CD4-positive, alpha-beta T cell treated with Interleukin-2 at 100 ng/mL for 4 hours (primary cell): ENCODE measurements at regions not wholly inside any gene's neighbourhood (a gene's known extent, or its start where the extent isn't known, plus 50 kb on each side); places are given as distances from the start of the nearest gene placed in this dataset.

ENCODE experiments used
- DNase-seq: peaks from one replicate; pipeline ENCODE4 v3.0.0-alpha.2; 2020; ENCODE audit warnings: low spot score

- DNase-seq = no peak
Observed at GRCh38 chr18:10314066-10314465, 140.4 kb upstream of the APCDD1 start.

GRCh38 chr18:10315522-10315921, 138.9 kb upstream of the APCDD1 start:
- DNase-seq = no peak

- DNase-seq = no peak
Observed at GRCh38 chr18:10316778-10317177, 137.7 kb upstream of the APCDD1 start.

DNA sequence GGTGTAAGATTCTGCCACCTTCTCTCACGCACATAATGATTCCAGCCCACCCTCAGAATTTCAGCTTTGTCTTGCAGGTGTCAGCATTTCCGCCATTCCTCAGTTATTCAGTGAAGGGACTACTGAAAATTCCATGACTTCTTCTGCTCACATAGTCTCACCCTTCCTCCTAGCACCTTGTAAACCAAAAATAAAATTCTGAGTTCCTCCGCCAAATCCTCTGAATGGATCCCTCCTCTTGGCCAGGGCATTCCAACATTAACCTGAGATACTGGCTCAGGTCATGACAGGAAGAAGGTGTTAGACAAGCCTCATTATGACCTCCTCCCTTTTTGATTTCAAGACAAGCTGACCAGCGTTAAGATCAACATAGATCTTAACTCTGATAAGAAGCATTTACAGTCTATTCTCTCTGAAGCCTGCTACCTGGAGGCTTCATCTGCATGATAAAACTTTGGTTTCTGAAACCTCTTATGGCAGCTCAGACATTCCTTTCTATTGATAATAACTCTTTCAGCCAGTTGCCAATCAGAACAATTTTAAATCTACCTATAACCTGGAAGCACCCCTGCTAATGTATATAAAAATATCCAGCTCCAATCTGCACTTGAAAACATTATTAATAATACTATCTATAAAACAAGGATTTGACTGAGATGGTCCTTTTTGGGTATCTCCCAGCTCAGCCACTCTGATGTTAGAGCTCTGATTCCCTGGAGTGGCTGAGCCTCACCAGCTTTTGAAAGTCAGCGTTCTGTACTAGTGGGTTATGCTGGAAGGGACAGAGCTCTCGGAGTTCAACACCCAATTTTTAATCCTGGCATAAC, 136.4 kb upstream of the APCDD1 start:
- no peak for DNase-seq

DNA sequence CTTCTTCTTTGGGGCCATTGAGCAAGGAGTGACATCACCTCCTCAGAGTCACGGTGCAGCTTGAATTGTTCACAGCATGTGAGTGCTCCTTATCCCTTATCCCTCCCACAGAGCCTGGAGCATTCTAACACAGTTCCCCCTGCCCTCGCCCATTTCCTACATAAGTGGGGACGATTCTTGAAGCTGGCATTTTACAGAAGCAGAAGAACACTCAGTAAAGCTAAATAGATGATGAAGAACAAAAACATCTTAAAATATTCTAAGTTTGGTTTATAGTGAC, 135.8 kb upstream of the APCDD1 start:
- no peak for DNase-seq

DNA sequence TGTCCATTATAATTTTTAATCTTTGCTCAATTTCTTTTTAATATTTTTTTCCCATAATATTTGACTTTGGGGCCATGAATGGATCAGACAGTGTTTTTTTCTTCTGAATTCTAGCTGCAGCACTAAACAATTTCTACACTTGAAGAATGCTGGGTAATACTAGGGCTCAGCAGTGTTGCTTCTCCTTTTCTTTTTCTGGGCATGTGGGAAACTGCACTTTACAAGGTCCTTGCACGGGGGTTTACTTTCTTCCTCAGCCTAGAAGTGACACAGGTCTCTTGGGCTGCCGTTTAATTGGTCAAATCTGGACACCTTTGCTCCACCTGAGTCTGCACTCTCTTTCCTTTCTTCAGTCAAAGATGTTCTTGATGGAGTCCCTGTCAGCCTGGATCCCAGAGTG, 135.4 kb upstream of the APCDD1 start:
- no peak for DNase-seq

GRCh38 chr18:10319914-10320600, 134.4 kb upstream of the APCDD1 start:
- no peak for DNase-seq

DNA sequence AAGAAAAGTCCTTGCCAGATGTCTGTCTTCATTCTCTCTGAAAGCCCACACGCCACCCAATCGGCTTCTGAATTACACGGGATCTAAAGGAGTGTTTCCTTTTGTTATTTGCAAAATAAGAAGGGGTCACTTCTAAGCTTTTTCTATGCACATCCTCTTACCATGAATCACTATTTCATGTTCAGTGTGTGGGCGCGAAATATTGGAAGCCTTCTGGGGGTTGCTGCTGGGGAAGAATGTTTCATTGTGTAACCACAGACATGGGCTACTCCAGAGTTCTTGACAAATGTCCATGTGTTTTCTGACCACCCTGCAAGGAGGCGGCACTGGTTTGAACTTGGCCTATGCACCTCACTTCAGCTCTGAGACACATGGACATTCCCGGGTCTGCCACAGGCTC, 133.6 kb upstream of the APCDD1 start:
- DNase-seq = no peak

DNA sequence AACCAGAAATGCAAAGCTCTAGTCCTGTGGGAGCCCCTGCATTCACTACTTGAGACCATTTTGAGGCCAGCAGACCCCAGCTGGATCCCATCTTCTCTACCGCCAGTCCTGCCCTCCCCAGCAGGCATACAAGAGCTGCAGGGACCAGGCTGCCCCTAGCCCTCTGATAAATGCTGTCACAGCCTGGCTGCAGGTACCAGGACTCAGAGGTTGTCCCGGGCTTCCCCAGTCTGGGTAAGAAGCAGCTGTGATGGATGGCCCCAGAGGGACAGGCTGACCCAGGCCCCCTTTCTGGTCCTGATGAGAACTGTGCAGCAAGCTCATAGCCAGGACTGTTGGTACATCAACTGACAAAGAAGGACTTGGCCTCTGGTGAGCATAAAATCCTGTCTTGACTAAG, 132.9 kb upstream of the APCDD1 start:
- DNase-seq = no peak

DNA sequence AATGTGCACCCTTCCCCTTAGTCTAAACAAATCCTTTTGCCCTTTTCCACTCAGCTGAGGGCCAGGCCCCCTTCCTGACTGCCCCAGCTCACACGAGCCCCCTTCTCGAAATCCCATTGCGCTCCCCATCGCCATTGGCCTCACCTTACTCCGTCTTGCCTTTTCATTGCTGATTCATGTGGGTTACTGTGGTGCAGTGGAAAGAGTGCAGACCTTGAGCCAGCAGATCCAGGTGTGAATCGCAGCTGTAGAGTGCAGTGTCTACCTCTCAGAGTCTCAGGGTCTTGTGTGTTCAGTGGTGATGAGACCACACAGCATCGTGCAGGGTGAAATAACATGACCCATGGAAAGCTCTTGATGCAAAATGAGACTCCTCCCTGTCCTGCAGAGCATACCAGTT, 132.4 kb upstream of the APCDD1 start:
- no peak for DNase-seq

GRCh38 chr18:10322435-10322834, 132.0 kb upstream of the APCDD1 start:
- no peak for DNase-seq

DNA sequence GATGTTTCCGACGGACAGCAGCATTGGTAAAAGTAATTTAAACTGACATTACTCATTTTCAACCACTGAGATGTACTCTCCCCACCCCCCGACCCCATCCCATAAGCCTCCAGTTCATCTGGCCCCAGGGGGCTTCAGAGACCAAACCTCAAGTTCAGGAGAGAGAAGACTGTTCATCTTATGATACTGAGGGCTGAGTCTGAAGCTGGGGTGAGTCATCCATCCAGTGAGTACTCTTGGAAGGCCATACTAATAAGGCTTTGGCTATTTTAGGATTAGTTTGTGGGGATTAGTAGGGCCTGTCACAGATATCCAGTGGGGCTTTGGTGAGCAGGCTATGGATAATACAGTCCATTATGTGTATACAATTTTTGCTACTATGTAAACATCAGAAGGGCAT, 125.3 kb upstream of the APCDD1 start:
- no peak for DNase-seq

DNA sequence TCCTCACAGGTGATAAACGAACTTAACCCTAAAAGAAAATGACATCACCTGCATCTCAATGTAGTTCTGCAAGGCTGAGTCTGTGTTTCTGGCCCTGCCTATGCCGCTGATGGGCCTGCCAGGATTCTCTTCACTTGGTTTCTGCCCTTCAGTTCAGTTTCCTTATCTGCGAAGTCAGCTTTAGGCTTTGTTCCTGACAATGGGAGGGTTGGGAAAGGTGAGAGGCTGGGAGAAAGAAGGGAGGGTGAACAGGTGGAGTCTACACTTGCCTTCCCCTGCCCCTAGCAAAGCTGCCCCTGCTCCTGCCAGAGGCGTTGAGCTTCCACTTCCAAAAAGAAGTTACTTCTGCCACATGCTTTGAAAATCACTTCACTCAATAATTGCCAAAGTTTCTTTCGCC, 124.0 kb upstream of the APCDD1 start:
- no peak for DNase-seq

- DNase-seq = no peak
Observed at GRCh38 chr18:10332452-10332851, 122.0 kb upstream of the APCDD1 start.

DNA sequence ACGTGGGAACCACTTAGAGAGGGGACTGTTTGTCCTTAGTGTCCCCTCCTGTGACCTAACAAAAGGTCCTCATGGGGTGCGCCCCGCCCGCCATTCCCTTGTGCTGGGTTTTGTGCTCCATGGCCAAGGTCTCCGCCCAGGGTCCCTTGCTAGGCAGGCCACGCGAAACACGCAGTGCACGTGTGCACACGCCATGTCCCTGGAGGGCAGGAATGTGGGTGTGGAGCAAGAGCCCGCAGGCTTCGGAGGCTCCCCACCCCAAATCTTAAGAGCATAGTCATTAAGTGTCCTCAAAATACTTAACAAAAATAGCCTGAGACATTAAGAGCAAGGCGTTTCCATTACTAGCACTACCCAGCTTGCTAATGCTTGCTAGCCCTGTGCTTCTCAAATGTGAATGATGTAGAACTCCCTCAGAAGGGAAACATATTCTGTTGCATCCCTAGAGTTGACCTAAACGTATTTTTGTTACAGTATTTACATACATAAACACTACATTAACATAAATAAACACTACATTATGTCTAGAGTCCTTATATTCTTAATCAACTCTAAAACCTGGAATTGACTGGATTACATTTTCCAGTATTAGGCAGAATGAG, 117.6 kb upstream of the APCDD1 start:
- no peak for DNase-seq

GRCh38 chr18:10340821-10341220, 113.6 kb upstream of the APCDD1 start:
- DNase-seq = no peak

DNA sequence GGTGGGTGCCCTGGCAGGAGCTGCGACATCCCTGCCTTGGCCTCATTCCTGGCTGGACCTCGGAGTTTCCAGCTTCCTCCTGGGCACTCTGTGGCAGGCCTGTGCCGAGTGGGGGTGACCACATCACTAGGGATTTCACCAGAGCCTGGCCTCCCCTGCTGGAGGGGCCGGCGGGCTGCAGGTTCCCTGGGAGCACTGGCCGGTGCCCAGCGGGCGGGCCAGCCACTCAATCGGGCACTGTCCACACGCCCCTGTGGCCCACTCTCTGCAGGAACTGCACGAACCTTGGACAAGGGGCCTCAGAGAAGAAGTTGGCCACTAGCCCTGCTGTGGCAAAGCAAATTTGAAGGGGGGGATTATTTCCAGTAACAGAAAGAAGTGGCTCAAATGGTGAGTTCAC, 110.7 kb upstream of the APCDD1 start:
- DNase-seq = no peak

GRCh38 chr18:10346749-10347415, 107.6 kb upstream of the APCDD1 start:
- DNase-seq = no peak

DNA sequence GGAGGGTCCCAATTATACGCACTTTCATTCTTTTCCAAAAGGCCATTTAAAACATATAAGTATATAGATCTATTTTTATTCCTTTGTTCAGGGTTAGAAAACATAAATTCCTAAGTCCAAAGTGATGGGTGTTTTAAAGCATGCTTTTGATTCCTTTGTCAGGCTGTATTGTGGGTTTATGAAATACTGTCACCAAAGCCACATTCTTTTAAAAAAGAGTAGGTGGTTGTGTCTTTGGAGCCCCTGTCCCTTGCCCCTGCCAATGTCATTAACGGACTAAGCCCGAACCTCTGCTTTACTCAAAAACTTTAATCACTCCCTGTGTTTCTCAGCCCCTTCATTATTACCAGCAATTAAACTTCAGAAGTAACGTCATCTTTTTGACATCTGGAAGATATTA, 104.9 kb upstream of the APCDD1 start:
- DNase-seq = no peak

GRCh38 chr18:10350661-10351060, 103.8 kb upstream of the APCDD1 start:
- DNase-seq = no peak

DNA sequence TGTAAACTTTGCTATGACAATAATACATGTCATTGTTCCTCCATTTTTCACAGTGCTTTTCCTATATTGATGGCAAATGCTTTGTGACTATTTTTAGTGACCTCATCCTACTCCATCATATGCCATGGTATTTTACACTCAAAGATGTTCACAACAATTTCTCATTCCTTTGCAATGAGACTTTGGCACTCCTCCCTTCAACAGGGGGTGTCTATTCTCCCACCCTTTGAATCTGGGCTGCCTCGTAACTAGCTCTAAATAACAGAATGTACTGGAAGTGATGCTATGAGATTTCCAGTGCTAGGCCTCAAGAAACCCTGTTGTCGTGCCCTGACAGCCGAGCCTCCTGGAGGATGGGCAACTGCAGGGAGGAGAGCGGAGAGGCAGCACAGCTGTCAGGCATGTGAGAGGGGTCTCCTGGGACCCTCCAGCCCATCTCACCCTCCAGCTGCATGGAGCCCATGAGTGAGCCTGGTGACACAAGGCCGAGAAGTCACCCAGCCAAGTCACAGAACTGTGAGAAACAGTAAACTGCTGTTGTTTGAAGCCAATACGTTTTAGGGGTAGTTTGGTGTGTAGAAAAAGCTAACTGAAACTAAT, 103.1 kb upstream of the APCDD1 start:
- no peak for DNase-seq

- no peak for DNase-seq
Observed at GRCh38 chr18:10351858-10352257, 102.6 kb upstream of the APCDD1 start.

- DNase-seq = no peak
Observed at GRCh38 chr18:10352671-10353070, 101.8 kb upstream of the APCDD1 start.
